HG02973 (cell line): ENCODE measurements at regions not wholly inside any gene's neighbourhood (a gene's known extent, or its start where the extent isn't known, plus 50 kb on each side); places are given as distances from the start of the nearest gene placed in this dataset.
"Not testable (repeated sequence)": the region's sequence is repeated elsewhere in the genome, so short reads cannot be mapped to it uniquely, and the experiment has no call there.

Experiments
- ATAC-seq: cut with Tn5 transposase; IDR thresholded peaks from one replicate; pipeline ENCODE4 v1.9.1; 2021; ENCODE audit warnings: moderate library complexity; ENCODE audit not compliant: unreplicated experiment

GRCh38 chr4:67412153-67412712 is 133.1 kb downstream of the CENPC start:
- not testable (repeated sequence) for ATAC-seq

- no peak for ATAC-seq
Observed at GRCh38 chr4:67403342-67403741, 142.0 kb downstream of the CENPC start.

- no peak for ATAC-seq
Observed at GRCh38 chr4:67401902-67402301, 143.4 kb downstream of the CENPC start.

GRCh38 chr4:67397931-67398330 is 147.4 kb downstream of the CENPC start:
- ATAC-seq = no peak

- ATAC-seq = no peak
Observed at GRCh38 chr4:67397031-67397430, 148.3 kb downstream of the CENPC start.

GRCh38 chr4:67396008-67396407 is 149.3 kb downstream of the CENPC start:
- ATAC-seq = no peak

GRCh38 chr4:67394879-67395278 is 150.4 kb downstream of the CENPC start:
- ATAC-seq = no peak

GRCh38 chr4:67393699-67394281 is 151.5 kb downstream of the CENPC start:
- no peak for ATAC-seq

GRCh38 chr4:67393007-67393406 is 152.3 kb downstream of the CENPC start:
- no peak for ATAC-seq

- not testable (repeated sequence) for ATAC-seq
Observed at GRCh38 chr4:67381406-67381804, 163.9 kb downstream of the CENPC start.

- not testable (repeated sequence) for ATAC-seq
Observed at GRCh38 chr4:67380702-67381405, 164.4 kb downstream of the CENPC start.

GRCh38 chr4:67380154-67380553 is 165.1 kb downstream of the CENPC start:
- no peak for ATAC-seq

- no peak for ATAC-seq
Observed at GRCh38 chr4:67375291-67375690, 170.0 kb downstream of the CENPC start.

GRCh38 chr4:67371615-67372014 is 173.7 kb downstream of the CENPC start:
- no peak for ATAC-seq

- ATAC-seq = no peak
Observed at GRCh38 chr4:67366311-67366861, 178.9 kb downstream of the CENPC start.

GRCh38 chr4:67365661-67366245 is 179.6 kb downstream of the CENPC start:
- ATAC-seq = no peak

- ATAC-seq = no peak
Observed at GRCh38 chr4:67355806-67356205, 189.5 kb downstream of the CENPC start.

- ATAC-seq = no peak
Observed at GRCh38 chr4:67346654-67347053, 198.6 kb downstream of the CENPC start.

GRCh38 chr4:67344594-67345380 is 200.5 kb downstream of the CENPC start:
- no peak for ATAC-seq

- no peak for ATAC-seq
Observed at GRCh38 chr4:67343199-67343598, 202.1 kb downstream of the CENPC start.

- ATAC-seq = no peak
Observed at GRCh38 chr4:67342291-67342690, 203.0 kb downstream of the CENPC start.
